ENCODE measurements at regions not wholly inside any gene's neighbourhood (a gene's known extent, or its start where the extent isn't known, plus 50 kb on each side); places are given as distances from the start of the nearest gene placed in this dataset.

DNA sequence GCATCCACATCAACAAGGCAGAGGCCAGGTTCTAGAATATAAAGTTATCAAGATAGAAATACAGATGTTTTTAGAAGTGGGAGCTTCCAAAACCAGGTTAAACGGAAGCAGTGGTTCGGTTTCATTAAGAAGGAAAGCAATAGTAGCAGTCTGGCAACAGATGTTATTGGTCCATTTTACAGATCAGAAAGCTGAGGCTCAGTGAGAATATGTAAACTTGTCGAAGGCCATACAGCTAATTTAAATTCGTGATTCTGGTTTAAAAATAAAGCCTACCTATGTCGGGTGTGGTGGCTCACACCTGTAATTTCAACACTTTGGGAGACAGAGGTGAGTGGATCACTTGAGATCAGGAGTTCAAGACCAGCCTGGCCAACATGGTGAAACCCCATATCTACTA lies 160.6 kb downstream of the ARRDC3 start:
- TF ChIP-seq, protein P1, sequence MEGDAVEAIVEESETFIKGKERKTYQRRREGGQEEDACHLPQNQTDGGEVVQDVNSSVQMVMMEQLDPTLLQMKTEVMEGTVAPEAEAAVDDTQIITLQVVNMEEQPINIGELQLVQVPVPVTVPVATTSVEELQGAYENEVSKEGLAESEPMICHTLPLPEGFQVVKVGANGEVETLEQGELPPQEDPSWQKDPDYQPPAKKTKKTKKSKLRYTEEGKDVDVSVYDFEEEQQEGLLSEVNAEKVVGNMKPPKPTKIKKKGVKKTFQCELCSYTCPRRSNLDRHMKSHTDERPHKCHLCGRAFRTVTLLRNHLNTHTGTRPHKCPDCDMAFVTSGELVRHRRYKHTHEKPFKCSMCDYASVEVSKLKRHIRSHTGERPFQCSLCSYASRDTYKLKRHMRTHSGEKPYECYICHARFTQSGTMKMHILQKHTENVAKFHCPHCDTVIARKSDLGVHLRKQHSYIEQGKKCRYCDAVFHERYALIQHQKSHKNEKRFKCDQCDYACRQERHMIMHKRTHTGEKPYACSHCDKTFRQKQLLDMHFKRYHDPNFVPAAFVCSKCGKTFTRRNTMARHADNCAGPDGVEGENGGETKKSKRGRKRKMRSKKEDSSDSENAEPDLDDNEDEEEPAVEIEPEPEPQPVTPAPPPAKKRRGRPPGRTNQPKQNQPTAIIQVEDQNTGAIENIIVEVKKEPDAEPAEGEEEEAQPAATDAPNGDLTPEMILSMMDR (IDR thresholded peaks at IDR 0.05; ENCODE audit: low read depth, low read length): no peak
- TF ChIP-seq EZH2phosphoT487 (IDR thresholded peaks at IDR 0.05; ENCODE audit: low read depth): no peak

All from OCI-LY3 (cell line).